ENCODE measurements at regions not wholly inside any gene's neighbourhood (a gene's known extent, or its start where the extent isn't known, plus 50 kb on each side); places are given as distances from the start of the nearest gene placed in this dataset.

DNA sequence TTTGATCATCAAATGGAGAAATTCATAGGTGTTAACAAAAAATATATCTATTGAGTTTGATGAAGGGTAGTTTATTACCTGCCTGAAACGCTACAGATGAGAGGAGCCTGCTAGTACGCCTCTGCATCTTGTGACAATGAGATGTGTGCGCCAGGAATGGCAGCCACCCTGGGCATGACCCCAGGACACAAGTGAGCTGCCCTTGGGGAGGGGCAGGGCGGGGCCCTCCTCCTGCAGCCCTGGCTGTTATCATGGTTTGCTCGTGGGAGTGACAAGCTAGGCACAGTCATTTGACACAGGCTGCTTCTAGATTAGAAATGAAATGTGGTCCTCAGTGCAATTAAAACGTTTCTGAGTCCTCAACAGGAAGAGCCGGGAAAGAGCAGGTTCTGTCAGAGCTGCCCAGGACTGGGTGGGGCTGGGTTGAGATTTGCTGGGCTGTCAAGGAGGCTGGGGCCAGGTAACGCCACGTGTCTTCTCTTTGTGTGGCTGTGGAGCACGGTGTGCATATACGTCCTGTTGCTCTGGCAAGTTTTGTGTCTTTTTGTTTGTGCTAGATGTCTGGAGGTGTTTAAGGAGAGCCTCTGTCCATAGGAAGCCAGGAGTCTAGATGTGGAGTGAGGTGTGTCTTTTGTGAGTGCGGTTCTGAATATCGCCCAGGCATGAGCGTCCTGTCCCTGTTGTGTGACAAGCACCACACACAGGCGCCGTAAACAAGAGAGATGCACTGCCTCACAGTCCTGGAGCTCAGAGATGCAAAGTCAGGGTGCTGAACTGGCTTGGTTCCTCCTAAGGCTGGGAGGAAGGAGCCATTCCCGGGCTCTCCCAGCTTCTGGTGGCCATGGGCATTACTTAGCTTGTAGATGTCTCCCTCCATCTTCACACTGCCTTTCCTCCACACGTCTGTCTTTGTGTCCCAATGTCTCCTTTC, 129.0 kb upstream of the IRX4 start:
- RAD21 ChIA-PET (ENCODE audit: low non-redundant PET in 1 of 2, low total read pairs in 2 of 2, uncharacterized antibody in 2 of 2, unreplicated experiment in 2 of 2), result no interaction called here
- DNase-seq (ENCODE audit: low read depth, low spot score) (no peak), ATAC-seq (no peak)
- CTCF ChIA-PET, result no interaction called here
- intact Hi-C loops (cut with micrococcal nuclease), result loop anchor here (10.0 kb wide), 1 partner anchor 127 kb away; the partner anchor contains the start of gene IRX4
- H3K9me3 ChIP-seq (ENCODE audit: control insufficient read depth in 1 of 2, insufficient read depth in 1 of 2, low read depth in 1 of 2, low read length in 2 of 2), result no peaks in the 10 kb centered on the region
- no peaks in the 10 kb centered on the region for H3K9me2 ChIP-seq (ENCODE audit: insufficient read depth)
- H3K4me1 ChIP-seq (ENCODE audit: control insufficient read depth in 1 of 2, insufficient read depth in 2 of 2, low read length in 2 of 2), result no peaks in the 10 kb centered on the region
- H4K20me1 ChIP-seq (ENCODE audit: insufficient read depth), result no peaks in the 10 kb centered on the region
- H3K27me3 ChIP-seq (ENCODE audit: insufficient read depth, low read length), result peaks cover 12% of the 10 kb centered on the region; the same call in 1 of the 2 replicates
- no peaks in the 10 kb centered on the region for H3K36me3 ChIP-seq (ENCODE audit: control insufficient read depth in 1 of 2, insufficient read depth in 2 of 2, low read length in 2 of 2)
- BruUV-seq (replicated peaks), result no TSS peak
- no peaks in the 10 kb centered on the region for H3K79me2 ChIP-seq (ENCODE audit: insufficient read depth, low read length)
- H3K4me2 ChIP-seq (ENCODE audit: low read length), result no peak overlapping the region
- POLR2A ChIA-PET, result no interaction called here
- H3K9ac ChIP-seq (ENCODE audit: low read length), result no peak overlapping the region
- no peak overlapping the region for H3K4me3 ChIP-seq (replicated peaks in 1 of 2; ENCODE audit: low read depth in 1 of 2, low read length in 2 of 2)
- no peak overlapping the region for H2AFZ ChIP-seq (ENCODE audit: low read depth, low read length, poor library complexity, severe bottlenecking)
- no peak overlapping the region for H3K27ac ChIP-seq (ENCODE audit: low read depth, low read length)
- TF ChIP-seq EGR1 (IDR thresholded peaks at IDR 0.05; ENCODE audit: low read depth), result no peak
- TF ChIP-seq TCF7L2 (IDR thresholded peaks at IDR 0.05; ENCODE audit: borderline replicate concordance, extremely low read depth, insufficient read depth, insufficient read length), result no peak
- no peak for TF ChIP-seq ELF1 (IDR thresholded peaks at IDR 0.05; ENCODE audit: borderline replicate concordance, low read depth)
- no peak for TF ChIP-seq FOSL1 (IDR thresholded peaks at IDR 0.05; ENCODE audit: low read depth)
- TF ChIP-seq SIN3A (IDR thresholded peaks at IDR 0.05; ENCODE audit: low read depth), result no peak
- TF ChIP-seq, protein P1, sequence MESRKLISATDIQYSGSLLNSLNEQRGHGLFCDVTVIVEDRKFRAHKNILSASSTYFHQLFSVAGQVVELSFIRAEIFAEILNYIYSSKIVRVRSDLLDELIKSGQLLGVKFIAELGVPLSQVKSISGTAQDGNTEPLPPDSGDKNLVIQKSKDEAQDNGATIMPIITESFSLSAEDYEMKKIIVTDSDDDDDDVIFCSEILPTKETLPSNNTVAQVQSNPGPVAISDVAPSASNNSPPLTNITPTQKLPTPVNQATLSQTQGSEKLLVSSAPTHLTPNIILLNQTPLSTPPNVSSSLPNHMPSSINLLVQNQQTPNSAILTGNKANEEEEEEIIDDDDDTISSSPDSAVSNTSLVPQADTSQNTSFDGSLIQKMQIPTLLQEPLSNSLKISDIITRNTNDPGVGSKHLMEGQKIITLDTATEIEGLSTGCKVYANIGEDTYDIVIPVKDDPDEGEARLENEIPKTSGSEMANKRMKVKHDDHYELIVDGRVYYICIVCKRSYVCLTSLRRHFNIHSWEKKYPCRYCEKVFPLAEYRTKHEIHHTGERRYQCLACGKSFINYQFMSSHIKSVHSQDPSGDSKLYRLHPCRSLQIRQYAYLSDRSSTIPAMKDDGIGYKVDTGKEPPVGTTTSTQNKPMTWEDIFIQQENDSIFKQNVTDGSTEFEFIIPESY (IDR thresholded peaks at IDR 0.05; ENCODE audit: extremely low read depth, insufficient replicate concordance, low read length), result no peak

Data from HCT116 (cell line).